B cell (primary cell): ENCODE measurements at regions not wholly inside any gene's neighbourhood (a gene's known extent, or its start where the extent isn't known, plus 50 kb on each side); places are given as distances from the start of the nearest gene placed in this dataset.
A peak's percentile ranks its signal among the peaks of the same experiment; 100 is the strongest.
"Not testable (repeated sequence)": the region's sequence is repeated elsewhere in the genome, so short reads cannot be mapped to it uniquely, and the experiment has no call there.

Source experiments
- ATAC-seq: fragments of 200-7000 bp; cut with Tn5 transposase; one replicate; pipeline ENCODE4 v1.10.0; 2021; ENCODE audit warnings: low read depth, mild to moderate bottlenecking, moderate number of reproducible peaks, moderate library complexity
- CTCF ChIA-PET: fragments of 350-600 bp; sonication (Branson Sonifier 250); formaldehyde crosslinking; loops from one replicate; lab custom pipeline; 2021; ENCODE audit warnings: antibody characterized with exemption, inconsistent platforms; lab: Charles Lee
- POLR2A ChIA-PET: fragments of 350-600 bp; sonication (Branson Sonifier 250); formaldehyde crosslinking; loops from one replicate; lab custom pipeline; 2021; ENCODE audit warnings: antibody characterized with exemption; lab: Charles Lee
- DNase-seq: peaks from one replicate; pipeline ENCODE4 v3.0.0; 2013
- H2AFZ ChIP-seq: 2 replicates; pipeline ENCODE4 v1.6.1; 2012; ENCODE audit warnings: mild to moderate bottlenecking, low read depth, low read length; ENCODE audit not compliant: insufficient read depth, poor library complexity, severe bottlenecking
- H3K27ac ChIP-seq, 2 donors: 1 replicate in 1 of 2; 2 replicates in 1 of 2; pipeline ENCODE4 v1.5.1; 2012 to 2013; ENCODE audit warnings: low read length in 2 of 2, mild to moderate bottlenecking in 2 of 2, moderate library complexity in 1 of 2
- H3K27me3 ChIP-seq, 4 experiments: fragments of 200-600 bp in 1 of 4; sonication (generic) in 1 of 4; replicated peaks in 1 of 4; 1 replicate in 2 of 4; 2 replicates in 2 of 4; pipeline versions ENCODE4 v1.6.1 to v1.7.0; 2013 to 2016; ENCODE audit warnings: low read length in 3 of 4, mild to moderate bottlenecking in 2 of 4, mixed read lengths in 1 of 4, moderate library complexity in 1 of 4; ENCODE audit not compliant: insufficient read depth in 4 of 4, control insufficient read depth in 3 of 4; ENCODE audit errors: control extremely low read depth in 1 of 4
- H3K36me3 ChIP-seq, 2 experiments: replicated peaks in 1 of 2; 1 replicate in 1 of 2; 2 replicates in 1 of 2; pipeline versions ENCODE4 v1.6.1 to v1.7.1; 2013; ENCODE audit warnings: low read length in 1 of 2; ENCODE audit not compliant: insufficient read depth in 2 of 2, control insufficient read depth in 1 of 2; ENCODE audit errors: control extremely low read depth in 1 of 2, extremely low read depth in 1 of 2
- H3K4me1 ChIP-seq, 2 donors: fragments of 200-600 bp in 1 of 2; sonication (generic) in 1 of 2; 1 replicate in 1 of 2; 2 replicates in 1 of 2; pipeline versions ENCODE4 v1.5.1 to v1.6.1; 2013 to 2017; ENCODE audit warnings: low read length in 2 of 2; ENCODE audit not compliant: control insufficient read depth in 2 of 2, insufficient read depth in 2 of 2
- H3K4me2 ChIP-seq: replicated peaks from 2 replicates; pipeline ENCODE3; 2012; ENCODE audit warnings: mild to moderate bottlenecking, low read depth, low read length; ENCODE audit not compliant: poor library complexity, severe bottlenecking
- H3K4me3 ChIP-seq, 5 experiments: fragments of 200-600 bp in 1 of 5; sonication (generic) in 1 of 5; 1 replicate in 3 of 5; 2 replicates in 2 of 5; pipeline versions ENCODE4 v1.5.1 to v1.7.0; 2011 to 2016; ENCODE audit warnings: low read length in 4 of 5, mild to moderate bottlenecking in 4 of 5, low read depth in 2 of 5, control low read depth in 1 of 5, moderate library complexity in 1 of 5; ENCODE audit not compliant: insufficient read depth in 1 of 5; ENCODE audit errors: control extremely low read depth in 1 of 5, extremely low read depth in 1 of 5
- H3K79me2 ChIP-seq: fragments of 200-600 bp; sonication (generic); one replicate; pipeline ENCODE4 v1.6.0; 2016; ENCODE audit warnings: low read length; ENCODE audit not compliant: control insufficient read depth, insufficient read depth
- H3K9ac ChIP-seq: fragments of 200-600 bp; sonication (generic); 2 replicates; pipeline ENCODE4 v1.6.1; 2017; ENCODE audit warnings: mild to moderate bottlenecking, low read length, moderate library complexity
- H3K9me3 ChIP-seq, 3 donors: one replicate each; pipeline versions ENCODE4 v1.6.1 to v1.7.1; 2013; ENCODE audit warnings: low read length in 2 of 3; ENCODE audit not compliant: control insufficient read depth in 2 of 3, insufficient read depth in 1 of 3; ENCODE audit errors: control extremely low read depth in 1 of 3
- H4K20me1 ChIP-seq: 2 replicates; pipeline ENCODE4 v1.6.0; 2012; ENCODE audit warnings: mild to moderate bottlenecking, low read length; ENCODE audit not compliant: insufficient read depth, control insufficient read depth, poor library complexity, severe bottlenecking
- H3K27ac Mint-ChIP-seq: one replicate; pipeline ENCODE4 v1.8.0; 2021; ENCODE audit warnings: mixed read lengths
- H3K27me3 Mint-ChIP-seq: one replicate; pipeline ENCODE4 v1.8.0; 2021; ENCODE audit warnings: mixed read lengths
- H3K4me1 Mint-ChIP-seq: one replicate; pipeline ENCODE4 v1.8.0; 2021; ENCODE audit warnings: mixed read lengths
- H3K4me3 Mint-ChIP-seq: one replicate; pipeline ENCODE4 v1.8.0; 2021; ENCODE audit warnings: mixed read lengths
- H3K9me3 Mint-ChIP-seq: one replicate; pipeline ENCODE4 v1.8.0; 2022; ENCODE audit warnings: mixed read lengths; ENCODE audit not compliant: insufficient read depth
- EZH2 ChIP-seq: IDR thresholded peaks from 2 replicates; pipeline ENCODE4 v1.6.1; 2012; ENCODE audit warnings: borderline replicate concordance, low read depth, mild to moderate bottlenecking, moderate library complexity, low read length; ENCODE audit not compliant: insufficient read depth, poor library complexity, severe bottlenecking
- WGBS: methylation state at CpG from one replicate; pipeline ENCODE4 v1.1.5; 2013; ENCODE audit warnings: missing lambda C conversion rate; ENCODE audit not compliant: insufficient coverage; 5-methylcytosine and 5-hydroxymethylcytosine counted together
- intact Hi-C: fragments of 100-400 bp; cut with micrococcal nuclease; formaldehyde crosslinking; loops from one replicate; pipeline ENCODE4 v1.10.0; 2022
- TF ChIP-seq, protein P1 (sequence below): fragments of 200-600 bp; IDR thresholded peaks from one replicate; pipeline ENCODE4 v1.8.0; 2022; ENCODE audit warnings: antibody characterized with exemption, mild to moderate bottlenecking

DNA sequence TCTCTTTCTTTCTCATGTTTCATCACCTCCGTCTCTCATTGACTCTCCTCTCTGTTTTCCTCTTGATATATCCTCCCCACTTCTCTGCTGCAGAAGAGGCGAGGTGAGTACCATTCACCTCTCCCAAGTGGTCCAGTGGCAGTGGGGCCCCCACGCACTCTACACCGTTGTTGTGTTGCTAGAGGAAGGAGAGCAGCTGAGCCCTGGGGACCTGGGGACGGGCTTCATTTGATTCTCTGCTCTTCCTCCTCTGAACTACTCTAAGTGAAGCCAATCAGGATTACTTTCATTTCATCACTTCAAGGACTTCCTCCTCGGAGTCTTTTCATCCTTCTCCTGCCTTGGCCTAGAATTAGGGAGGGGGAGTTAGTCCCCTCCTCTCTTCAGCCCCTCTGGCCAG, 64.6 kb downstream of the CCNE1 start:
- H2AFZ ChIP-seq: peak overlapping the region; percentile 64
- peaks cover 29% of the 10 kb centered on the region for H3K4me1 Mint-ChIP-seq
- H3K27me3 Mint-ChIP-seq: peaks cover 15% of the 10 kb centered on the region
- H3K27me3 ChIP-seq: peaks cover 0 to 23% (median 6%) of the 10 kb centered on the region in 4 experiments
- H3K9me3 Mint-ChIP-seq: no peaks in the 10 kb centered on the region
- H3K27ac Mint-ChIP-seq: peak overlapping the region; percentile 64
- H3K27ac ChIP-seq: no peak overlapping the region
- WGBS: 45% methylated on average over 4 of the region's 6 CpGs
- ChIA-PET CTCF (interaction anchor here (0.7 to 7.7 kb wide), 5 partner anchors 18 to 150 kb away, joined by 3 to 100 read pairs (median 4); no protein-coding TSS in a partner anchor), POLR2A (no interaction called here)
- no peak overlapping the region for H3K9ac ChIP-seq
- H3K4me2 ChIP-seq: peak overlapping the region; percentile 11
- H3K9me3 ChIP-seq: peaks cover 0 to 5% (median 0%) of the 10 kb centered on the region in 3 donors
- peaks cover 27 to 73% of the 10 kb centered on the region in 2 donors for H3K4me1 ChIP-seq
- no peaks in the 10 kb centered on the region for H4K20me1 ChIP-seq
- ATAC-seq (no peak), DNase-seq (no peak)
- intact Hi-C loops: no loop called here
- TF ChIP-seq EZH2: no peak
- TF ChIP-seq, protein P1, sequence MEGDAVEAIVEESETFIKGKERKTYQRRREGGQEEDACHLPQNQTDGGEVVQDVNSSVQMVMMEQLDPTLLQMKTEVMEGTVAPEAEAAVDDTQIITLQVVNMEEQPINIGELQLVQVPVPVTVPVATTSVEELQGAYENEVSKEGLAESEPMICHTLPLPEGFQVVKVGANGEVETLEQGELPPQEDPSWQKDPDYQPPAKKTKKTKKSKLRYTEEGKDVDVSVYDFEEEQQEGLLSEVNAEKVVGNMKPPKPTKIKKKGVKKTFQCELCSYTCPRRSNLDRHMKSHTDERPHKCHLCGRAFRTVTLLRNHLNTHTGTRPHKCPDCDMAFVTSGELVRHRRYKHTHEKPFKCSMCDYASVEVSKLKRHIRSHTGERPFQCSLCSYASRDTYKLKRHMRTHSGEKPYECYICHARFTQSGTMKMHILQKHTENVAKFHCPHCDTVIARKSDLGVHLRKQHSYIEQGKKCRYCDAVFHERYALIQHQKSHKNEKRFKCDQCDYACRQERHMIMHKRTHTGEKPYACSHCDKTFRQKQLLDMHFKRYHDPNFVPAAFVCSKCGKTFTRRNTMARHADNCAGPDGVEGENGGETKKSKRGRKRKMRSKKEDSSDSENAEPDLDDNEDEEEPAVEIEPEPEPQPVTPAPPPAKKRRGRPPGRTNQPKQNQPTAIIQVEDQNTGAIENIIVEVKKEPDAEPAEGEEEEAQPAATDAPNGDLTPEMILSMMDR: no peak
- peak overlapping the region; percentile 76 for H3K4me3 Mint-ChIP-seq
- no peak overlapping the region for H3K4me3 ChIP-seq
- H3K79me2 ChIP-seq: no peaks in the 10 kb centered on the region
- H3K36me3 ChIP-seq: no peaks in the 10 kb centered on the region

GRCh38 chr19:29876908-29877307, 65.1 kb downstream of the CCNE1 start:
- H3K9me3 ChIP-seq, ATAC-seq, H3K4me2 ChIP-seq, H3K79me2 ChIP-seq, POLR2A ChIA-PET, H4K20me1 ChIP-seq, H3K9ac ChIP-seq, intact Hi-C loops, H3K27ac ChIP-seq, DNase-seq, H3K4me3 ChIP-seq, H3K9me3 Mint-ChIP-seq, H3K27ac Mint-ChIP-seq, H3K36me3 ChIP-seq: not testable (repeated sequence)
- CTCF ChIA-PET: interaction anchor here (0.6 to 7.7 kb wide), 5 partner anchors 19 to 150 kb away, joined by 3 to 100 read pairs (median 3); partner anchors contain the start of gene URI1
- Histone ChIP-seq H2AFZ (peak overlapping the region; percentile 64), H3K27me3 (peaks cover 0 to 18% (median 6%) of the 10 kb centered on the region in 4 experiments), H3K4me1 (peaks cover 27 to 77% of the 10 kb centered on the region in 2 donors)
- peaks cover 30% of the 10 kb centered on the region for H3K4me1 Mint-ChIP-seq
- no CpG with 5 or more reads among the region's 4 CpGs for WGBS
- H3K27me3 Mint-ChIP-seq: peaks cover 10% of the 10 kb centered on the region
- peak overlapping the region; percentile 76 for H3K4me3 Mint-ChIP-seq
